ENCODE measurements at regions not wholly inside any gene's neighbourhood (a gene's known extent, or its start where the extent isn't known, plus 50 kb on each side); places are given as distances from the start of the nearest gene placed in this dataset. TPM values are rescaled to one million over a fixed set of nuclear protein-coding genes. Genes with fewer than 3 reads are reported as not detected.

DNA sequence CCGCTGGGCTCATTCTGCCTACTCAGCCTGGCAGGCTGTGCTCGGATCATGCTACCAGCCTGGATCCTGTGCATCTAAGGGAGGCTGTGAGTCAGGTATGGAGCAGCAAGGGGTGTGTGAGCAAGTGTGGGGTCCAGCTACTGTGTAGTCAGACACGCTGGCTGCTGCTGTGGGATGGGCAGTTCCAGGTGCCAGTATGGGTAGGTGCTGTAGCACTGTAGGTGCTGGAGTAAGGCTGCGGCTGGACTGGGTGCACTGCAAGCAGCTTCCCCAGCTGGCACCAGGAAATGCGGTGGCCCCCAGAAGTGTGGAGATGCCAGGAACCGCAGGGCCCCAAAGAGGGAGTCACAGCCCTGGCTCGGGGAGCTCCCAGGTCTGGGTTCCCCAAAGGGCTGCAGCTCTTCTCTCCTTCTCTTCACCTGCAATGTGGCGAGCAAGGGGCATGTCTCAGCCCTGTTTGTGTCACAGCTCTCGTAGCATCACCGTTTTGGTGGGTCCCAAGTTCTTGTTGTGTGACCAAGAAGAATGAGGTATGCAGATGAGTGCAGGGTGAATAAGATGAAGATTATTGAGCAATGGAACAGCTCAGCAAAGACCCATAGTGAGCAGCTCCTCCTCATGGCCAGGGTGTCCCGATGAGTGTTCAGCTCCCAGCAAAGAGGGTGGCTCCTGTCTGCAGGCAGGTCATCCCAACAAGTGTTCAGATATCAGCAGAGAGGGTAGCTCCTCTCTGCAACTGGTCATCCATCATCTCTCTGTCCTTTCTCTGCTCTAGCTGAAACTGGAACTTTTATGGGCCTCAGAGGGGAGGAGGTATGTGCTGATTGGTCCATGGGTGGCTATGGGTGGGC is 462.9 kb downstream of the TBC1D22A start:
- no peak for ATAC-seq (ENCODE audit: low read depth)
- TF ChIP-seq EZH2 (IDR thresholded peaks at IDR 0.05; ENCODE audit: borderline replicate concordance, insufficient read depth, low read depth, low read length, poor library complexity, severe bottlenecking) (no peak), CTCF (IDR thresholded peaks at IDR 0.05) (no peak)
- Histone ChIP-seq H3K9ac (ENCODE audit: low read length) (no peak overlapping the region), H3K27ac (ENCODE audit: low read length in 2 of 2) (no peak overlapping the region), H3K4me3 (ENCODE audit: control extremely low read depth in 1 of 5, extremely low read depth in 1 of 5, insufficient read depth in 1 of 5, low read depth in 2 of 5, low read length in 4 of 5) (no peak overlapping the region), H3K4me2 (replicated peaks; ENCODE audit: low read depth, low read length, poor library complexity, severe bottlenecking) (no peak overlapping the region), H3K27me3 (replicated peaks in 1 of 4; ENCODE audit: control extremely low read depth in 1 of 4, control insufficient read depth in 3 of 4, insufficient read depth in 4 of 4, low read length in 3 of 4) (no peaks in the 10 kb centered on the region), H3K36me3 (replicated peaks in 1 of 2; ENCODE audit: control extremely low read depth in 1 of 2, control insufficient read depth in 1 of 2, extremely low read depth in 1 of 2, insufficient read depth in 2 of 2, low read length in 1 of 2) (no peaks in the 10 kb centered on the region), H3K79me2 (ENCODE audit: control insufficient read depth, insufficient read depth, low read length) (no peaks in the 10 kb centered on the region), H2AFZ (ENCODE audit: insufficient read depth, low read depth, low read length, poor library complexity, severe bottlenecking) (no peak overlapping the region), H4K20me1 (ENCODE audit: control insufficient read depth, insufficient read depth, low read length, poor library complexity, severe bottlenecking) (no peaks in the 10 kb centered on the region), H3K4me1 (ENCODE audit: control insufficient read depth in 2 of 2, insufficient read depth in 2 of 2, low read length in 2 of 2) (no peaks in the 10 kb centered on the region), H3K9me3 (ENCODE audit: control extremely low read depth in 1 of 3, control insufficient read depth in 2 of 3, insufficient read depth in 1 of 3, low read length in 2 of 3) (no peaks in the 10 kb centered on the region)
- Mint-ChIP-seq H3K27me3 (peaks cover 8% of the 10 kb centered on the region), H3K27ac (no peak overlapping the region), H3K4me3 (no peak overlapping the region), H3K4me1 (no peaks in the 10 kb centered on the region), H3K9me3 (ENCODE audit: insufficient read depth) (no peaks in the 10 kb centered on the region)
- WGBS (ENCODE audit: insufficient coverage): 97% methylated on average over 10 of the region's 11 CpGs
- DNase-seq: no peak
- ChIA-PET POLR2A (no interaction called here), CTCF (interaction anchor here (0.9 to 1.3 kb wide), 2 partner anchors 8 to 11 kb away, joined by 3 to 6 read pairs; no protein-coding TSS in a partner anchor)
- intact Hi-C loops (cut with micrococcal nuclease): no loop called here

Small RNA genes in the stretch of these regions (small RNA-seq; reads per million reads assigned to genes)
- gene MIR3201 (ENCODE audit: insufficient read length, low read depth, low replicate concordance) (not detected), gene MIR3667 (ENCODE audit: insufficient read length, low read depth, low replicate concordance) (not detected), gene MIR4535 (ENCODE audit: insufficient read length, low read depth, low replicate concordance) (not detected)
